ENCODE measurements at regions not wholly inside any gene's neighbourhood (a gene's known extent, or its start where the extent isn't known, plus 50 kb on each side); places are given as distances from the start of the nearest gene placed in this dataset.

DNA sequence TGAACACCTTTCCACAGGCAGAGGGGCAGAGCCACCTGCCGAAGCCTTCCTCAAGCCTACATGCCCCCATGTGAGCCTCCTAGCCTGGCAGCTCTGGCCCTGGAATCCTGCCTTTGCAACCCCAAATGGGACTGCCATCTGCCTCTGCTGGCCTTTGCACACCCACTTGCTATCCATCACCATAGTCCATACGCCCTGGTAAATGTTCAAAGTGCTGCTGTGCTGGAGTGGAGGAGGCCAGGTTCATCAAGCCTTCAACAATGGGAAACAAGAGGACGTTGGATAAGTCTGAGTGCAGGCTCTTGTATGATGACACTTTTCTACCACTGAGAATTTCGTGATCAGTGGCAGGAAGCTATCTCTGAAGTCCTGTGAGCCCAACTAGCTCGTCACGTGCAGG is 159.8 kb downstream of the MED10 start:
- WGBS (ENCODE audit: insufficient coverage): 81% methylated on average over 6 of the region's 6 CpGs

GRCh38 chr5:6218116-6218515 is 160.2 kb downstream of the MED10 start:
- 89% methylated on average over 7 of the region's 7 CpGs for WGBS (ENCODE audit: insufficient coverage)
- H3K27ac ChIP-seq (ENCODE audit: low read length): no peak overlapping the region
- no peaks in the 10 kb centered on the region for H3K4me1 ChIP-seq (ENCODE audit: control insufficient read depth, insufficient read depth, low read length)
- no peak overlapping the region for H3K4me3 ChIP-seq (ENCODE audit: low read length)
- no peaks in the 10 kb centered on the region for H3K36me3 ChIP-seq (ENCODE audit: control insufficient read depth, insufficient read depth, low read length)
- H3K9me3 ChIP-seq (ENCODE audit: control insufficient read depth, insufficient read depth, low read length): no peaks in the 10 kb centered on the region
- no peak for ATAC-seq
- Mint-ChIP-seq H3K9me3 (peaks cover 0 to 3% of the 10 kb centered on the region in 2 donors), H3K27ac (no peak overlapping the region), H3K4me3 (no peak overlapping the region), H3K27me3 (ENCODE audit: low read depth in 2 of 2) (no peaks in the 10 kb centered on the region), H3K4me1 (no peaks in the 10 kb centered on the region), H3K36me3 (no peaks in the 10 kb centered on the region)
- no peaks in the 10 kb centered on the region for H3K27me3 ChIP-seq (ENCODE audit: control insufficient read depth, insufficient read depth, low read length)
- intact Hi-C loops (cut with micrococcal nuclease): no loop called here
- TF ChIP-seq CTCF (IDR thresholded peaks at IDR 0.05): no peak
- DNase-seq: no peak

More for the DNA sequence above, 159.8 kb downstream of the MED10 start:
- Histone ChIP-seq H3K36me3 (ENCODE audit: control insufficient read depth, insufficient read depth, low read length) (no peaks in the 10 kb centered on the region), H3K27me3 (ENCODE audit: control insufficient read depth, insufficient read depth, low read length) (no peaks in the 10 kb centered on the region), H3K4me3 (ENCODE audit: low read length) (no peak overlapping the region), H3K4me1 (ENCODE audit: control insufficient read depth, insufficient read depth, low read length) (no peaks in the 10 kb centered on the region), H3K9me3 (ENCODE audit: control insufficient read depth, insufficient read depth, low read length) (no peaks in the 10 kb centered on the region), H3K27ac (ENCODE audit: low read length) (no peak overlapping the region)
- Mint-ChIP-seq H3K4me1 (no peaks in the 10 kb centered on the region), H3K36me3 (no peaks in the 10 kb centered on the region), H3K4me3 (no peak overlapping the region), H3K9me3 (peaks cover 0 to 3% of the 10 kb centered on the region in 2 donors), H3K27me3 (ENCODE audit: low read depth in 2 of 2) (no peaks in the 10 kb centered on the region), H3K27ac (no peak overlapping the region)
- TF ChIP-seq CTCF (IDR thresholded peaks at IDR 0.05): no peak
- no peak for DNase-seq
- intact Hi-C loops (cut with micrococcal nuclease): no loop called here
- no peak for ATAC-seq

- Histone ChIP-seq H3K4me3 (ENCODE audit: low read length) (no peak overlapping the region), H3K27ac (ENCODE audit: low read length) (no peak overlapping the region), H3K27me3 (ENCODE audit: control insufficient read depth, insufficient read depth, low read length) (no peaks in the 10 kb centered on the region), H3K36me3 (ENCODE audit: control insufficient read depth, insufficient read depth, low read length) (no peaks in the 10 kb centered on the region), H3K4me1 (ENCODE audit: control insufficient read depth, insufficient read depth, low read length) (no peaks in the 10 kb centered on the region), H3K9me3 (ENCODE audit: control insufficient read depth, insufficient read depth, low read length) (no peaks in the 10 kb centered on the region)
- Mint-ChIP-seq H3K4me3 (no peak overlapping the region), H3K4me1 (no peaks in the 10 kb centered on the region), H3K27me3 (ENCODE audit: low read depth in 2 of 2) (no peaks in the 10 kb centered on the region), H3K36me3 (no peaks in the 10 kb centered on the region), H3K27ac (no peak overlapping the region), H3K9me3 (peaks cover 0 to 2% of the 10 kb centered on the region in 2 donors)
- 84% methylated on average over 9 of the region's 9 CpGs for WGBS (ENCODE audit: insufficient coverage)
- intact Hi-C loops (cut with micrococcal nuclease): no loop called here
- no peak for DNase-seq
- no peak for TF ChIP-seq CTCF (IDR thresholded peaks at IDR 0.05)
- no peak for ATAC-seq
Measured at GRCh38 chr5:6216471-6217075, 161.8 kb downstream of the MED10 start.

DNA sequence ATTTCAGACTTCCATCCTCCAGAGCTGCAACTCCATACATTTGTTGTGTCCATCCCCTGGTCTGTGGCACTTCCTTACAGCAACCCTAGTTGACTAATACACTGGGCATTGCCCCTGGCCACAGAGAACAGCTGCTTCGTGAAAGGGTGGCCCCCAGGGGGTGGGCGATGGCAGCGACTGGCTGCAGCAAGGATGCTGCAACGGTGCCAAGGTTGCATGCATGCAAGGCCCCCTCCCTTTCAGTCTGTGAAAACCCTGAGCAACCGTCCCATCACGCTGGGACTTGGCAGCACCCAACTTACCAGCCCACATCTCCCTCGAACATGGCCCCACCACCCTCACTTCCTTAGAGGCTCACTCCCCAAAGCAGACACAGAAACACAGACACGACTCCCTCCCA is 162.5 kb downstream of the MED10 start:
- peaks cover 0 to 2% of the 10 kb centered on the region in 2 donors for H3K9me3 Mint-ChIP-seq
- WGBS (ENCODE audit: insufficient coverage): 85% methylated on average over 8 of the region's 8 CpGs
- ATAC-seq: no peak

More for the DNA sequence above, 162.5 kb downstream of the MED10 start:
- Mint-ChIP-seq H3K36me3 (no peaks in the 10 kb centered on the region), H3K4me1 (no peaks in the 10 kb centered on the region), H3K27ac (no peak overlapping the region), H3K27me3 (ENCODE audit: low read depth in 2 of 2) (no peaks in the 10 kb centered on the region), H3K4me3 (no peak overlapping the region)
- H3K4me1 ChIP-seq (ENCODE audit: control insufficient read depth, insufficient read depth, low read length): no peaks in the 10 kb centered on the region
- DNase-seq: no peak
- no peak overlapping the region for H3K27ac ChIP-seq (ENCODE audit: low read length)
- intact Hi-C loops (cut with micrococcal nuclease): no loop called here
- no peaks in the 10 kb centered on the region for H3K9me3 ChIP-seq (ENCODE audit: control insufficient read depth, insufficient read depth, low read length)
- H3K4me3 ChIP-seq (ENCODE audit: low read length): no peak overlapping the region
- no peak for TF ChIP-seq CTCF (IDR thresholded peaks at IDR 0.05)
- H3K36me3 ChIP-seq (ENCODE audit: control insufficient read depth, insufficient read depth, low read length): no peaks in the 10 kb centered on the region
- H3K27me3 ChIP-seq (ENCODE audit: control insufficient read depth, insufficient read depth, low read length): no peaks in the 10 kb centered on the region
